GM13976 (cell line): ENCODE measurements at regions not wholly inside any gene's neighbourhood (a gene's known extent, or its start where the extent isn't known, plus 50 kb on each side); places are given as distances from the start of the nearest gene placed in this dataset.

Experiments used
- DNase-seq: peaks from one replicate; pipeline ENCODE4 v3.0.0; 2012; ENCODE audit warnings: low spot score
- CTCF ChIP-seq: IDR thresholded peaks from 2 replicates; pipeline ENCODE4 v1.5.1; 2012; ENCODE audit warnings: borderline replicate concordance, mild to moderate bottlenecking; ENCODE audit not compliant: insufficient read depth; ENCODE audit errors: extremely low read depth, missing control alignments, control extremely low read depth
- in situ Hi-C: fragments of 300-500 bp; cut with MboI; formaldehyde crosslinking; loops from one replicate; pipeline ENCODE4 v1.12.0; 2022; ENCODE audit warnings: low sequenced_read_pairs, mixed read lengths, inconsistent platforms; ENCODE audit not compliant: unreplicated experiment

- in situ Hi-C loops, result no loop called here
- TF ChIP-seq CTCF, result no peak
- no peak for DNase-seq
Observed at GRCh38 chr11:91805293-91805692, 419.3 kb upstream of the FAT3 start.

- TF ChIP-seq CTCF, result no peak
- in situ Hi-C loops, result no loop called here
- DNase-seq, result no peak
Observed at GRCh38 chr11:91804042-91804441, 420.6 kb upstream of the FAT3 start.

- no peak for TF ChIP-seq CTCF
- no peak for DNase-seq
- in situ Hi-C loops, result no loop called here
Observed at GRCh38 chr11:91802475-91802874, 422.1 kb upstream of the FAT3 start.

- TF ChIP-seq CTCF, result no peak
- in situ Hi-C loops, result no loop called here
- no peak for DNase-seq
Observed at GRCh38 chr11:91800208-91800914, 424.3 kb upstream of the FAT3 start.

GRCh38 chr11:91798240-91798639 lies 426.4 kb upstream of the FAT3 start:
- in situ Hi-C loops, result no loop called here
- TF ChIP-seq CTCF, result no peak
- DNase-seq, result no peak

- in situ Hi-C loops, result no loop called here
- no peak for DNase-seq
Observed at GRCh38 chr11:91796999-91797398, 427.6 kb upstream of the FAT3 start.

More at GRCh38 chr11:91796999-91797398, 427.6 kb upstream of the FAT3 start:
- no peak for TF ChIP-seq CTCF
